Thymus (tissue), 11 donors: ENCODE measurements at regions not wholly inside any gene's neighbourhood (a gene's known extent, or its start where the extent isn't known, plus 50 kb on each side); places are given as distances from the start of the nearest gene placed in this dataset.

Experiments
- DNase-seq, 9 donors: peaks; one replicate each; pipeline ENCODE4 v3.0.0-alpha.2; 2013; ENCODE audit warnings: low spot score in 9 of 9, low read depth in 6 of 9, missing footprints in 1 of 9
- H3K27ac ChIP-seq, 2 donors: one replicate each; pipeline ENCODE4 v1.5.1; 2013; ENCODE audit warnings: control low read depth in 1 of 2, low read depth in 1 of 2, low read length in 1 of 2, mild to moderate bottlenecking in 1 of 2, moderate library complexity in 1 of 2
- H3K27me3 ChIP-seq, 2 donors: one replicate each; pipeline ENCODE4 v1.5.1; 2013; ENCODE audit warnings: low read length in 1 of 2; ENCODE audit not compliant: control insufficient read depth in 2 of 2, insufficient read depth in 1 of 2
- H3K36me3 ChIP-seq, 2 donors: one replicate each; pipeline ENCODE4 v1.5.1; 2013; ENCODE audit warnings: low read length in 1 of 2, mild to moderate bottlenecking in 1 of 2, moderate library complexity in 1 of 2; ENCODE audit not compliant: control insufficient read depth in 2 of 2, insufficient read depth in 2 of 2
- H3K4me1 ChIP-seq, 2 donors: one replicate each; pipeline ENCODE4 v1.5.1; 2013; ENCODE audit warnings: low read length in 2 of 2; ENCODE audit not compliant: control insufficient read depth in 2 of 2, insufficient read depth in 2 of 2
- H3K4me3 ChIP-seq, 2 donors: one replicate each; pipeline ENCODE4 v1.5.1; 2013; ENCODE audit warnings: low read length in 2 of 2, control low read depth in 1 of 2, mild to moderate bottlenecking in 1 of 2
- H3K9me3 ChIP-seq, 2 donors: one replicate each; pipeline ENCODE4 v1.5.1; 2013; ENCODE audit warnings: low read length in 1 of 2, mild to moderate bottlenecking in 1 of 2; ENCODE audit not compliant: control insufficient read depth in 2 of 2, insufficient read depth in 1 of 2
- WGBS: extraction: QIAGEN DNeasy Blood & Tissue Kit; methylation state at CpG from one replicate; pipeline ENCODE4 v1.1.7; 2013; 5-methylcytosine and 5-hydroxymethylcytosine counted together
- donor health status: healthy.

DNA sequence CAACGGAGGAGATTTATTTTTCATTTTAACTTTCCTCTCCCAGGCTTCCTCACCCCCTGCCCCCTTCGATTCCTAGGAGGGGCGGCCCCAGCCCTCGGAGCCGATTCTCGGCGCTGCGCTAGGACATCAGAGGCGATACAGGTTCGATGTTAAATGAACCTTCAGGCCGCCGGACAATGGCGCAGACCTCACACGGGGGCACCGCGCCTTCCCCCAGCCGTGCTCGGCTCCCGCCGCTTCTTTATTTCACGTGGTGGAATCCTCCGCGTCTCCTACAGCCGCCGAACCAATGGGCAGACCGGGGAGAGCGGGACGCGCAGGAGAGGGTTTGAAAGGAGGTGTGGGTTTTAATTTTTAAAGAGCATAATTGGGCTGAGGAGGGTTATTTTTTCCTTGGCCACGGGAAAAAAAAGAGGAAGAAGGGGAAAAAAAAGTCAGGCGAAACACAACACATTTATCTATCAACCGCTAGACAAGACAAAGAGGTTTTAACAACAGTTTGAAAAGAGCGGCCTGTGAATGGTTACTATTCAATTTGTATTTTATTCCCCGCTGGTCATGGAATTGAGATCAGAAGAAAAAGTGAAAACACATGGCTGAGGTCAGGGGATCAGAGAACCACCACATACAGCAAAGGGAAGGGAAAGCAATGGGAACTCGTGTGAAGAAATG, 126.8 kb downstream of the TMEM174 start:
- Histone ChIP-seq H3K9me3 (peaks cover 0 to 6% of the 10 kb centered on the region in 2 donors), H3K27me3 (peaks cover 83 to 97% of the 10 kb centered on the region in 2 donors), H3K27ac (no peak overlapping the region), H3K4me1 (peaks cover 0 to 2% of the 10 kb centered on the region in 2 donors), H3K4me3 (no peak overlapping the region), H3K36me3 (no peaks in the 10 kb centered on the region)
- WGBS: 6% methylated on average over 35 of the region's 35 CpGs
- no peak for DNase-seq

DNA sequence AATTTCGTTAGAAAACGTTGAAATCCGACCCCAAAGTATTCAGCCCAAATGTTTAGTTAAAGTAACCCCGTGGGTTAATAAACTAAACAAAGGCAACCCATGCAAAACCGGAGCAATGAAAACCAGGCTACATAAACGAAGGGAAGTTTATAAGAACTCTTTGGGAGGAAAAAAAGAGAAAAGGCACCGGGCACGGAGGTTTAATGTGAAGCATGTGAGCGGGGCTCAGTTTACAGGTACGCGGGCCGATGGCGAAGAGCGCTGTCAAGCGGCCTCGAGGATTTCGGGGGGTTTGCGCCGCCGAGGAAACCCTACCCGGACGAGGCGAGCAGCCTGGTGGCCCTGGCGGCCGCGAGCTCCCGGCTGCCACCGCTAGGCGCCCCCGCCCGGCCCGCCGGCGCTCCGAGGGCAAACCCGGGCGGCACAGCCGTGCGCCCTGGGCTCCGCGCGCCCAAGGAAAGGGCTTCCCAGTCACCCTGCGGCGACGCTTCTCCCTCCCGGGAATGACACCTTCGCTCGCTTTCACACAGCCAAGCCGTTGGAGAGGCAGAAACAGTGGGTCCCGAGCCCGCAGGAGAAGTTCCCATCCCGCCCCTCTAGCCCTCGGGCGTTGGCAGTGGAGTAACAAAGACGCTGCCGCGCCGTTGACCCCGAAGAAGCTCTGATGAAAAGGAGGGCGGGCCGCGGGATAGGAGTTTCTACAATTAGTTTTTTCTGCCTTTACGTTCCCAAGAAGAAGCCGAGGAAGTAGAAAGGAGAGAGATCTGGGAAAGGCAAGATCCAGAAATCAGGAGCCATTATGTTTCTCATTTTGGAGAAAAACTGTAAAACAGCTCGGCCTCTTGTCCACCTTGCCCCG, 126.0 kb downstream of the TMEM174 start:
- H3K27me3 ChIP-seq: peaks cover 76 to 96% of the 10 kb centered on the region in 2 donors
- no peak for DNase-seq
- no peak overlapping the region for H3K27ac ChIP-seq
- peaks cover 0 to 6% of the 10 kb centered on the region in 2 donors for H3K9me3 ChIP-seq
- no peak overlapping the region for H3K4me3 ChIP-seq
- peaks cover 0 to 2% of the 10 kb centered on the region in 2 donors for H3K4me1 ChIP-seq
- no peaks in the 10 kb centered on the region for H3K36me3 ChIP-seq
- WGBS: 4% methylated on average over 66 of the region's 66 CpGs

GRCh38 chr5:73298251-73298771, 125.3 kb downstream of the TMEM174 start:
- no peak for DNase-seq
- H3K27me3 ChIP-seq: peaks cover 69 to 92% of the 10 kb centered on the region in 2 donors
- H3K36me3 ChIP-seq: no peaks in the 10 kb centered on the region
- H3K9me3 ChIP-seq: peaks cover 0 to 4% of the 10 kb centered on the region in 2 donors
- H3K4me3 ChIP-seq: no peak overlapping the region
- H3K27ac ChIP-seq: no peak overlapping the region
- WGBS: 5% methylated on average over 50 of the region's 50 CpGs
- peaks cover 0 to 2% of the 10 kb centered on the region in 2 donors for H3K4me1 ChIP-seq

DNA sequence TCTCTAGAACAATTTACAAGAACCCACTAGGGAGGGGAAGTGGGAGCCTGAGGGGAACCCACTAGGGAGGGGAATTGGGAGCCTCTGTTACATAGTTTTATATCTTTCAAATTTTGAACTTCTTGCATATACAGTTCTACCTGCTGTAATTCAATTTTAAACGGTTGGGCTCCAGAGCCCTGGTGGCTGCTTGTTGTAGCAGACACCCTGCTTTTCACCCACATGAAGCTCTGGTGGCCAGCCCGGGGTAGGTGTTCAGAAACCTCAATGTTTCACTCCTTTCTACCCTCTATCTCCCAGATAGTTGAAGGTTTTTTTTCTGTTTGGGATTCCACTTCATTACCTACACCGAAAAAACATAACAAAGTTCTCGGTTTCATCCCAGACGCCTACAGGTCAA, 124.4 kb downstream of the TMEM174 start:
- Histone ChIP-seq H3K36me3 (no peaks in the 10 kb centered on the region), H3K27ac (no peak overlapping the region), H3K9me3 (peaks cover 0 to 4% of the 10 kb centered on the region in 2 donors), H3K4me3 (no peak overlapping the region), H3K27me3 (peaks cover 61 to 87% of the 10 kb centered on the region in 2 donors), H3K4me1 (peaks cover 0 to 2% of the 10 kb centered on the region in 2 donors)
- no peak for DNase-seq
- WGBS: 13% methylated on average over 5 of the region's 5 CpGs

DNA sequence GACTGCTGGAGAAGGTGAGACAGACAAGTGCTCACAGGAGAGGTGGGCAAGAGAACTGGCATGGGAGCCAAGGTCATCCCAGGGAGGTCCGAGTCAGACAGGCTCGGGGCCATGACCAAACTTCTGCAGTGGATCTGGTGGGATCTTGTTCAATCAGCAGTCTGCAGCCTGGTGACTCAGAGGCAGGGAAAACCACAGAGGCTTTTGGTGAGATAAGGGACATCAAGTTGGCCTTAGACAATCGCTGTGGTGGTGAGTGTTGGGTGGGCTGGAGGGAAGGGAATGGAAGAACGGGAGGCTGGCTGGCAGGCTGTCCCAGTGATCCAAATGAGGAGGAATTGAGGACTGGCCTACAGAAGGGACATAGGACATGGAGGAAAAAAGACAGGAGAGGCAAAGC, 123.8 kb downstream of the TMEM174 start:
- no peaks in the 10 kb centered on the region for H3K36me3 ChIP-seq
- H3K9me3 ChIP-seq: peaks cover 0 to 4% of the 10 kb centered on the region in 2 donors
- H3K27ac ChIP-seq: no peak overlapping the region
- H3K4me1 ChIP-seq: peaks cover 0 to 2% of the 10 kb centered on the region in 2 donors
- DNase-seq: no peak
- WGBS: 9% methylated on average over 4 of the region's 4 CpGs
- H3K27me3 ChIP-seq: peaks cover 54 to 84% of the 10 kb centered on the region in 2 donors
- H3K4me3 ChIP-seq: no peak overlapping the region

DNA sequence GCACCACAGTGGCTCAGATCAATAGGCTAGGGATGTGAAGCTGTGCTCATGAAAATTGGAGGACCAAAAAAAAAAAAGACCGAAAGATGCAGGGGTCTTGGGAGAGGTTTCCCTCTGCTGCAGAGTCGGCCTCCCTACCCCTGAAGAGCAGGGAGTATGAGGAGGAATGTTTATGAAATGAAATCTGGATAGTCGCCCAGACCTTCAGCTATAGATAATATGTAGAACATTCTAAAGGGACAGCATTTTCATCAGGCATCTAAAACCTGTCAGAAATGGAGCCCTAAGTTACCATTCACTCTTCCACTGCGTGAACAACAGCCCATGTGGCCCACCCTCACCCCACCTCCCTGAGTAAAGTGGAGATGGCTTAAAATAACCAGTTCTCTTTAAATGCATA, 122.9 kb downstream of the TMEM174 start:
- no peaks in the 10 kb centered on the region for H3K36me3 ChIP-seq
- peaks cover 0 to 2% of the 10 kb centered on the region in 2 donors for H3K4me1 ChIP-seq
- H3K27ac ChIP-seq: no peak overlapping the region
- peaks cover 0 to 4% of the 10 kb centered on the region in 2 donors for H3K9me3 ChIP-seq
- 19% methylated on average over 4 of the region's 4 CpGs for WGBS
- no peak for DNase-seq
- H3K4me3 ChIP-seq: no peak overlapping the region
- peaks cover 46 to 82% of the 10 kb centered on the region in 2 donors for H3K27me3 ChIP-seq

DNA sequence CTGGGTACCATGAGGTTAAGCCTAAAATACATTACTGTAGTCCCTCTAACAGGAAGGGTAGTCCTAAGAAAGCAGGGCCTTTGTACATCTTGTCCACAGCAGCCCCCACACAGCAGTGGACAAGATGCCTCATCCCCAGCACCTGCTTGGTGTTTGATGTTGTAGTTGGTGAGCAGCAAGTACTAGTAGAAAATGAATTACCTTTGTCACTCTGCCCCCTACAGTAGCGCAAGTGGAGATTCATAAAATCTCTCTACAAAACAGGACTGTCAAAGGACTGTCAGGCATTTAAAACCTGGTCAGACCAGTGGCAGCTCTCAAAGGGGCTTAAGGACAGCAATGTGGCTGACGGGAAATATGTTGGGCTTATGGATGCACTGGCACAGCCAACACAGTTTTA, 122.5 kb downstream of the TMEM174 start:
- WGBS: 44% methylated on average over 2 of the region's 2 CpGs
- Histone ChIP-seq H3K27me3 (peaks cover 41 to 78% of the 10 kb centered on the region in 2 donors), H3K27ac (no peak overlapping the region), H3K9me3 (peaks cover 0 to 4% of the 10 kb centered on the region in 2 donors), H3K36me3 (no peaks in the 10 kb centered on the region), H3K4me3 (no peak overlapping the region), H3K4me1 (peaks cover 0 to 2% of the 10 kb centered on the region in 2 donors)
- DNase-seq: no peak

GRCh38 chr5:73292816-73293459, 119.9 kb downstream of the TMEM174 start:
- no peak overlapping the region for H3K27ac ChIP-seq
- no peaks in the 10 kb centered on the region for H3K9me3 ChIP-seq
- H3K4me1 ChIP-seq: no peaks in the 10 kb centered on the region
- peaks cover 18 to 60% of the 10 kb centered on the region in 2 donors for H3K27me3 ChIP-seq
- no peak overlapping the region for H3K4me3 ChIP-seq
- DNase-seq: no peak
- no peaks in the 10 kb centered on the region for H3K36me3 ChIP-seq
- WGBS: 65% methylated on average over 7 of the region's 7 CpGs
